WTC11 (cell line): ENCODE measurements at regions not wholly inside any gene's neighbourhood (a gene's known extent, or its start where the extent isn't known, plus 50 kb on each side); places are given as distances from the start of the nearest gene placed in this dataset.

Source experiments
- AFF4 ChIP-seq: sonication (generic); formaldehyde crosslinking; IDR thresholded peaks from 2 replicates; pipeline ENCODE4 v1.8.1; 2023; ENCODE audit warnings: mild to moderate bottlenecking, missing genetic modification reagents, borderline replicate concordance
- ATF3 ChIP-seq: sonication (generic); formaldehyde crosslinking; conservative IDR thresholded peaks from 2 replicates; pipeline ENCODE4 v1.8.1; 2022; ENCODE audit warnings: mild to moderate bottlenecking, missing genetic modification reagents
- CBFB ChIP-seq: sonication (generic); formaldehyde crosslinking; IDR thresholded peaks from 2 replicates; pipeline ENCODE4 v1.8.1; 2022; ENCODE audit warnings: mild to moderate bottlenecking, low read depth, missing genetic modification reagents
- CTCF ChIP-seq: fragments of 200-600 bp; IDR thresholded peaks from 2 replicates; pipeline ENCODE4 v1.8.0; 2022; ENCODE audit warnings: antibody characterized with exemption
- ESRRA ChIP-seq: sonication (generic); formaldehyde crosslinking; IDR thresholded peaks from 2 replicates; pipeline ENCODE4 v1.8.1; 2022; ENCODE audit warnings: mild to moderate bottlenecking, missing genetic modification reagents, borderline replicate concordance
- JUN ChIP-seq: sonication (generic); formaldehyde crosslinking; IDR thresholded peaks from 2 replicates; pipeline ENCODE4 v1.8.0; 2023; ENCODE audit warnings: mild to moderate bottlenecking, missing genetic modification reagents
- NR2C2 ChIP-seq: sonication (generic); formaldehyde crosslinking; IDR thresholded peaks from 2 replicates; pipeline ENCODE4 v1.8.0; 2022; ENCODE audit warnings: mild to moderate bottlenecking, missing genetic modification reagents
- TF ChIP-seq, protein P1 (sequence below): sonication (generic); formaldehyde crosslinking; IDR thresholded peaks from 2 replicates; pipeline ENCODE4 v1.8.1; 2023; ENCODE audit warnings: mild to moderate bottlenecking, missing genetic modification reagents, moderate library complexity
- TF ChIP-seq, protein P2 (sequence below): sonication (generic); formaldehyde crosslinking; IDR thresholded peaks from 2 replicates; pipeline ENCODE4 v1.8.1; 2022; ENCODE audit warnings: missing genetic modification reagents, borderline replicate concordance
- TF ChIP-seq, protein P3 (sequence below): sonication (generic); formaldehyde crosslinking; IDR thresholded peaks from 2 replicates; pipeline ENCODE4 v1.8.0; 2023; ENCODE audit warnings: mild to moderate bottlenecking, missing genetic modification reagents
- TF ChIP-seq, protein P4 (sequence below): sonication (generic); formaldehyde crosslinking; IDR thresholded peaks from 2 replicates; pipeline ENCODE4 v1.8.0; 2022; ENCODE audit warnings: missing genetic modification reagents
- TF ChIP-seq, protein P5 (sequence below): sonication (generic); formaldehyde crosslinking; IDR thresholded peaks from 2 replicates; pipeline ENCODE4 v1.8.1; 2022; ENCODE audit warnings: low read depth, missing genetic modification reagents, borderline replicate concordance
- TF ChIP-seq, protein P6 (sequence below): sonication (generic); formaldehyde crosslinking; IDR thresholded peaks from 2 replicates; pipeline ENCODE4 v1.8.0; 2022; ENCODE audit warnings: mild to moderate bottlenecking, missing genetic modification reagents

- TF ChIP-seq CTCF (no peak), NR2C2 (CRISPR knock-in tag) (no peak), ATF3 (CRISPR knock-in tag) (no peak), AFF4 (CRISPR knock-in tag) (no peak), ESRRA (CRISPR knock-in tag) (no peak), CBFB (no peak), JUN (CRISPR knock-in tag) (no peak)
- TF ChIP-seq, protein P1, sequence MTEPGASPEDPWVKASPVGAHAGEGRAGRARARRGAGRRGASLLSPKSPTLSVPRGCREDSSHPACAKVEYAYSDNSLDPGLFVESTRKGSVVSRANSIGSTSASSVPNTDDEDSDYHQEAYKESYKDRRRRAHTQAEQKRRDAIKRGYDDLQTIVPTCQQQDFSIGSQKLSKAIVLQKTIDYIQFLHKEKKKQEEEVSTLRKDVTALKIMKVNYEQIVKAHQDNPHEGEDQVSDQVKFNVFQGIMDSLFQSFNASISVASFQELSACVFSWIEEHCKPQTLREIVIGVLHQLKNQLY (CRISPR knock-in tag), result no peak
- TF ChIP-seq, protein P2, sequence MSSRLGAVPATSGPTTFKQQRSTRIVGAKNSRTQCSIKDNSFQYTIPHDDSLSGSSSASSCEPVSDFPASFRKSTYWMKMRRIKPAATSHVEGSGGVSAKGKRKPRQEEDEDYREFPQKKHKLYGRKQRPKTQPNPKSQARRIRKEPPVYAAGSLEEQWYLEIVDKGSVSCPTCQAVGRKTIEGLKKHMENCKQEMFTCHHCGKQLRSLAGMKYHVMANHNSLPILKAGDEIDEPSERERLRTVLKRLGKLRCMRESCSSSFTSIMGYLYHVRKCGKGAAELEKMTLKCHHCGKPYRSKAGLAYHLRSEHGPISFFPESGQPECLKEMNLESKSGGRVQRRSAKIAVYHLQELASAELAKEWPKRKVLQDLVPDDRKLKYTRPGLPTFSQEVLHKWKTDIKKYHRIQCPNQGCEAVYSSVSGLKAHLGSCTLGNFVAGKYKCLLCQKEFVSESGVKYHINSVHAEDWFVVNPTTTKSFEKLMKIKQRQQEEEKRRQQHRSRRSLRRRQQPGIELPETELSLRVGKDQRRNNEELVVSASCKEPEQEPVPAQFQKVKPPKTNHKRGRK (CRISPR knock-in tag), result no peak
- TF ChIP-seq, protein P3, sequence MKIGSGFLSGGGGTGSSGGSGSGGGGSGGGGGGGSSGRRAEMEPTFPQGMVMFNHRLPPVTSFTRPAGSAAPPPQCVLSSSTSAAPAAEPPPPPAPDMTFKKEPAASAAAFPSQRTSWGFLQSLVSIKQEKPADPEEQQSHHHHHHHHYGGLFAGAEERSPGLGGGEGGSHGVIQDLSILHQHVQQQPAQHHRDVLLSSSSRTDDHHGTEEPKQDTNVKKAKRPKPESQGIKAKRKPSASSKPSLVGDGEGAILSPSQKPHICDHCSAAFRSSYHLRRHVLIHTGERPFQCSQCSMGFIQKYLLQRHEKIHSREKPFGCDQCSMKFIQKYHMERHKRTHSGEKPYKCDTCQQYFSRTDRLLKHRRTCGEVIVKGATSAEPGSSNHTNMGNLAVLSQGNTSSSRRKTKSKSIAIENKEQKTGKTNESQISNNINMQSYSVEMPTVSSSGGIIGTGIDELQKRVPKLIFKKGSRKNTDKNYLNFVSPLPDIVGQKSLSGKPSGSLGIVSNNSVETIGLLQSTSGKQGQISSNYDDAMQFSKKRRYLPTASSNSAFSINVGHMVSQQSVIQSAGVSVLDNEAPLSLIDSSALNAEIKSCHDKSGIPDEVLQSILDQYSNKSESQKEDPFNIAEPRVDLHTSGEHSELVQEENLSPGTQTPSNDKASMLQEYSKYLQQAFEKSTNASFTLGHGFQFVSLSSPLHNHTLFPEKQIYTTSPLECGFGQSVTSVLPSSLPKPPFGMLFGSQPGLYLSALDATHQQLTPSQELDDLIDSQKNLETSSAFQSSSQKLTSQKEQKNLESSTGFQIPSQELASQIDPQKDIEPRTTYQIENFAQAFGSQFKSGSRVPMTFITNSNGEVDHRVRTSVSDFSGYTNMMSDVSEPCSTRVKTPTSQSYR, result no peak
- TF ChIP-seq, protein P4, sequence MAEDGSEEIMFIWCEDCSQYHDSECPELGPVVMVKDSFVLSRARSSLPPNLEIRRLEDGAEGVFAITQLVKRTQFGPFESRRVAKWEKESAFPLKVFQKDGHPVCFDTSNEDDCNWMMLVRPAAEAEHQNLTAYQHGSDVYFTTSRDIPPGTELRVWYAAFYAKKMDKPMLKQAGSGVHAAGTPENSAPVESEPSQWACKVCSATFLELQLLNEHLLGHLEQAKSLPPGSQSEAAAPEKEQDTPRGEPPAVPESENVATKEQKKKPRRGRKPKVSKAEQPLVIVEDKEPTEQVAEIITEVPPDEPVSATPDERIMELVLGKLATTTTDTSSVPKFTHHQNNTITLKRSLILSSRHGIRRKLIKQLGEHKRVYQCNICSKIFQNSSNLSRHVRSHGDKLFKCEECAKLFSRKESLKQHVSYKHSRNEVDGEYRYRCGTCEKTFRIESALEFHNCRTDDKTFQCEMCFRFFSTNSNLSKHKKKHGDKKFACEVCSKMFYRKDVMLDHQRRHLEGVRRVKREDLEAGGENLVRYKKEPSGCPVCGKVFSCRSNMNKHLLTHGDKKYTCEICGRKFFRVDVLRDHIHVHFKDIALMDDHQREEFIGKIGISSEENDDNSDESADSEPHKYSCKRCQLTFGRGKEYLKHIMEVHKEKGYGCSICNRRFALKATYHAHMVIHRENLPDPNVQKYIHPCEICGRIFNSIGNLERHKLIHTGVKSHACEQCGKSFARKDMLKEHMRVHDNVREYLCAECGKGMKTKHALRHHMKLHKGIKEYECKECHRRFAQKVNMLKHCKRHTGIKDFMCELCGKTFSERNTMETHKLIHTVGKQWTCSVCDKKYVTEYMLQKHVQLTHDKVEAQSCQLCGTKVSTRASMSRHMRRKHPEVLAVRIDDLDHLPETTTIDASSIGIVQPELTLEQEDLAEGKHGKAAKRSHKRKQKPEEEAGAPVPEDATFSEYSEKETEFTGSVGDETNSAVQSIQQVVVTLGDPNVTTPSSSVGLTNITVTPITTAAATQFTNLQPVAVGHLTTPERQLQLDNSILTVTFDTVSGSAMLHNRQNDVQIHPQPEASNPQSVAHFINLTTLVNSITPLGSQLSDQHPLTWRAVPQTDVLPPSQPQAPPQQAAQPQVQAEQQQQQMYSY (CRISPR knock-in tag), result no peak
- TF ChIP-seq, protein P5, sequence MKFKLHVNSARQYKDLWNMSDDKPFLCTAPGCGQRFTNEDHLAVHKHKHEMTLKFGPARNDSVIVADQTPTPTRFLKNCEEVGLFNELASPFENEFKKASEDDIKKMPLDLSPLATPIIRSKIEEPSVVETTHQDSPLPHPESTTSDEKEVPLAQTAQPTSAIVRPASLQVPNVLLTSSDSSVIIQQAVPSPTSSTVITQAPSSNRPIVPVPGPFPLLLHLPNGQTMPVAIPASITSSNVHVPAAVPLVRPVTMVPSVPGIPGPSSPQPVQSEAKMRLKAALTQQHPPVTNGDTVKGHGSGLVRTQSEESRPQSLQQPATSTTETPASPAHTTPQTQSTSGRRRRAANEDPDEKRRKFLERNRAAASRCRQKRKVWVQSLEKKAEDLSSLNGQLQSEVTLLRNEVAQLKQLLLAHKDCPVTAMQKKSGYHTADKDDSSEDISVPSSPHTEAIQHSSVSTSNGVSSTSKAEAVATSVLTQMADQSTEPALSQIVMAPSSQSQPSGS (CRISPR knock-in tag), result no peak
- TF ChIP-seq, protein P6, sequence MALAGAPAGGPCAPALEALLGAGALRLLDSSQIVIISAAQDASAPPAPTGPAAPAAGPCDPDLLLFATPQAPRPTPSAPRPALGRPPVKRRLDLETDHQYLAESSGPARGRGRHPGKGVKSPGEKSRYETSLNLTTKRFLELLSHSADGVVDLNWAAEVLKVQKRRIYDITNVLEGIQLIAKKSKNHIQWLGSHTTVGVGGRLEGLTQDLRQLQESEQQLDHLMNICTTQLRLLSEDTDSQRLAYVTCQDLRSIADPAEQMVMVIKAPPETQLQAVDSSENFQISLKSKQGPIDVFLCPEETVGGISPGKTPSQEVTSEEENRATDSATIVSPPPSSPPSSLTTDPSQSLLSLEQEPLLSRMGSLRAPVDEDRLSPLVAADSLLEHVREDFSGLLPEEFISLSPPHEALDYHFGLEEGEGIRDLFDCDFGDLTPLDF, result no peak
Observed at GRCh38 chr3:111324645-111325044, 217.4 kb upstream of the CD96 start.
